Neutrophil (primary cell): ENCODE measurements at regions not wholly inside any gene's neighbourhood (a gene's known extent, or its start where the extent isn't known, plus 50 kb on each side); places are given as distances from the start of the nearest gene placed in this dataset.

ENCODE experiments used
- H3K27ac ChIP-seq: fragments of 200-600 bp; sonication (generic); 2 replicates; pipeline ENCODE4 v1.5.1; 2016; ENCODE audit warnings: mild to moderate bottlenecking, moderate library complexity
- H3K27me3 ChIP-seq: fragments of 200-600 bp; sonication (generic); 2 replicates; pipeline ENCODE4 v1.6.0; 2016; ENCODE audit warnings: mild to moderate bottlenecking
- H3K36me3 ChIP-seq: fragments of 200-600 bp; sonication (generic); 2 replicates; pipeline ENCODE4 v1.5.1; 2017
- H3K4me1 ChIP-seq, 2 experiments: fragments of 200-600 bp in 1 of 2; sonication (generic) in 1 of 2; 1 replicate in 1 of 2; 2 replicates in 1 of 2; pipeline versions ENCODE4 v1.5.1 to v1.6.1; 2013 to 2016; ENCODE audit warnings: low read depth in 1 of 2, low read length in 1 of 2, mild to moderate bottlenecking in 1 of 2, moderate library complexity in 1 of 2; ENCODE audit not compliant: control insufficient read depth in 1 of 2, insufficient read depth in 1 of 2
- H3K4me3 ChIP-seq, 2 experiments: fragments of 200-600 bp in 1 of 2; sonication (generic) in 1 of 2; 1 replicate in 1 of 2; 2 replicates in 1 of 2; pipeline ENCODE4 v1.5.1; 2013 to 2016; ENCODE audit warnings: low read depth in 1 of 2, low read length in 1 of 2, mild to moderate bottlenecking in 1 of 2, moderate library complexity in 1 of 2
- H3K9me3 ChIP-seq: fragments of 200-600 bp; sonication (generic); 2 replicates; pipeline ENCODE4 v1.5.1; 2016
- TF ChIP-seq, protein P1 (sequence below): fragments of 200-600 bp; sonication (generic); IDR thresholded peaks from 2 replicates; pipeline ENCODE4 v1.5.1; 2016; ENCODE audit warnings: antibody characterized with exemption

DNA sequence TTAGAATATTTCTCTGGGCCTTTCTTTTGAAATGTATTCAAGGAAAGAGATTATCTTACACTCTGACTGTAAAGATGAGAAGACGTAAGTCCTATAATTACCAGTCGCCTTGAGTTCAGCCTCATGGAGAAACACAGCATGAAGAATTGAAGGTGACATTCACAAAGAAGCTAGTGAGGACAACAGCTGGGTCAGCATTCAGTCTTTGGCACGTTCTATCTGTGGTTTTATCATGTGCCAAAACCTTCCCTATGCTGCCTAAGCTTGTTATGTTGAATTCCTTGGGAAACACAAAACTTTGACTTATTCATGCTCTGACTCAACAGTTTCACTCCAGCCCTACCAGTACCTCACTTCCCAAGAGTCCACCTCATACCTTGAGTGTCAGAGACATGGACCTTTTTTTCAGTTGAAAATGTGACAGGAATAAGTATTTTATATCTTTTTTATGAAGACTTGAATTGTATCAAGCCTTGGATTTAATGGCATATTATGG, 198.8 kb upstream of the KIRREL3 start:
- no peak overlapping the region for H3K27ac ChIP-seq
- H3K27me3 ChIP-seq: no peaks in the 10 kb centered on the region
- H3K9me3 ChIP-seq: no peaks in the 10 kb centered on the region
- no peaks in the 10 kb centered on the region for H3K4me1 ChIP-seq
- H3K36me3 ChIP-seq: no peaks in the 10 kb centered on the region
- H3K4me3 ChIP-seq: no peak overlapping the region
- TF ChIP-seq, protein P1, sequence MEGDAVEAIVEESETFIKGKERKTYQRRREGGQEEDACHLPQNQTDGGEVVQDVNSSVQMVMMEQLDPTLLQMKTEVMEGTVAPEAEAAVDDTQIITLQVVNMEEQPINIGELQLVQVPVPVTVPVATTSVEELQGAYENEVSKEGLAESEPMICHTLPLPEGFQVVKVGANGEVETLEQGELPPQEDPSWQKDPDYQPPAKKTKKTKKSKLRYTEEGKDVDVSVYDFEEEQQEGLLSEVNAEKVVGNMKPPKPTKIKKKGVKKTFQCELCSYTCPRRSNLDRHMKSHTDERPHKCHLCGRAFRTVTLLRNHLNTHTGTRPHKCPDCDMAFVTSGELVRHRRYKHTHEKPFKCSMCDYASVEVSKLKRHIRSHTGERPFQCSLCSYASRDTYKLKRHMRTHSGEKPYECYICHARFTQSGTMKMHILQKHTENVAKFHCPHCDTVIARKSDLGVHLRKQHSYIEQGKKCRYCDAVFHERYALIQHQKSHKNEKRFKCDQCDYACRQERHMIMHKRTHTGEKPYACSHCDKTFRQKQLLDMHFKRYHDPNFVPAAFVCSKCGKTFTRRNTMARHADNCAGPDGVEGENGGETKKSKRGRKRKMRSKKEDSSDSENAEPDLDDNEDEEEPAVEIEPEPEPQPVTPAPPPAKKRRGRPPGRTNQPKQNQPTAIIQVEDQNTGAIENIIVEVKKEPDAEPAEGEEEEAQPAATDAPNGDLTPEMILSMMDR: no peak

DNA sequence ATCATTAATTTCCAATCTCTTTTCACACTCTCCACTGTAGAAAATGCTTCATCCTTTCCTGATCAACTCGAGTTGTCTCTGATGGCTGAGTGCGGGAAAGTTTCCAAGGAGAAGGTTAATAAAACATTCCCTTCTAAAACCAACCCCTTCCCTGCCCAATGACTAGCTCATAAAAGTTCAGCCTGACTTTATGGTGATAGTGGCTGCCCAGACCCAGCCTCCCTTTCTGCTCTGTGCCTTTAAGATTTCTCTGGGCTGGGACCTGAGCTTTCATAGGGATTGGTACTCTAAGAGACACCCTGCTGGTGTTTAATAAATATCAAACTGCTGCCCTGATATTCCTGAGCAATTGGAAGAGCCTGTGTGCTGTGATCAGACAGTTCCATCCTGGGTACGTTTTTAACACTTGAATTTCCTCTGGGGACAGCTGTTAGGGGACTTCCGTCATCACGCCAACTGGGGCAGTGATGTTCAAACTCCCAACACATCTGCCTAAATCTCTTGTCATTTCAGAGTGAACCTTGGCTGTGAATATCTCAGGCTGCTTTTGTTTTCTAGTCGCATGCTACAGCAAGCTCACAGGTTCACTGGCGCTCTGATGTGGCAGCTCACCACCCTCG, 195.0 kb upstream of the KIRREL3 start:
- TF ChIP-seq, protein P1: no peak
- H3K27me3 ChIP-seq: no peaks in the 10 kb centered on the region
- H3K4me3 ChIP-seq: no peak overlapping the region
- H3K9me3 ChIP-seq: no peaks in the 10 kb centered on the region
- H3K27ac ChIP-seq: no peak overlapping the region
- H3K4me1 ChIP-seq: no peaks in the 10 kb centered on the region
- no peaks in the 10 kb centered on the region for H3K36me3 ChIP-seq

DNA sequence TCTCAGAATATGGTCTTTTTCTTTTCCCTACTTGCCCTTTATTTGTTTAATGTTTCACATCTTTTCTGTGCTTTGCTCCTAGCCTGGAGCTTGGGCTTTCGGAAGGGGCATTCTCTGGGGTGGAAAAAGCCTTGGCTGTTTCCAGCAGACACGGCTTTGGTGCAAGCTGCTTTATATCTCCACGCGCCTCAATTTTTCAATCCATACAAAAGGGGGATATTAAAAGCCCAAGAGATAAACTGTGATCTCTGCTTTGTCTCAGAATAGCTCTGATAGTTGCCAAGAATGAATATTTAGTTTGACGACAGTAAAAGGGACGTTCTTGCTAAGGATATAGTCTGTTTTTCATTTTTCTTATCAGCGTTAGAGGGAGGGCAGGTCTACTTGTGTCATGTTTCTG, 194.0 kb upstream of the KIRREL3 start:
- H3K4me3 ChIP-seq: no peak overlapping the region
- no peaks in the 10 kb centered on the region for H3K9me3 ChIP-seq
- H3K36me3 ChIP-seq: no peaks in the 10 kb centered on the region
- H3K27me3 ChIP-seq: no peaks in the 10 kb centered on the region
- no peaks in the 10 kb centered on the region for H3K4me1 ChIP-seq
- TF ChIP-seq, protein P1: no peak
- no peak overlapping the region for H3K27ac ChIP-seq

DNA sequence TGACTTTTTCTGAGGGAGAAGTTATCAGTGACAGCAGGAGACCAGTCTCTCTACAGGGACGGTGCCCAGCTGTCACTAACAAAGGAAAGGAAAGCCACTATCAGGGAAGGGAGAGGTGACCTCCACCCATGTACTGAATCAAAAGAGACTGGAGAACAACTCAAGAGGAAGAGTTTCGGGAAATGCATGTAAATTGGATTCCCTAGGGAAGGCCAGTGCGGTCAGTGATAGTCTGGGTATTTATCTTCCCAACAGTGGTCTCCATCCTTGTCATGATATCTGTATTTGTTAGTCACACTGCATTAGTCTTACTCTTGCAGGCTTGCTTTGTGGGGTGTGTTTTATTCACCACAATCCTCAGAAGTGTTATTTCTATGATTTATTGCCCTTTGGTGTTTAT, 193.4 kb upstream of the KIRREL3 start:
- Histone ChIP-seq H3K9me3 (no peaks in the 10 kb centered on the region), H3K27ac (no peak overlapping the region), H3K36me3 (no peaks in the 10 kb centered on the region), H3K27me3 (no peaks in the 10 kb centered on the region), H3K4me1 (no peaks in the 10 kb centered on the region), H3K4me3 (no peak overlapping the region)
- TF ChIP-seq, protein P1: no peak

DNA sequence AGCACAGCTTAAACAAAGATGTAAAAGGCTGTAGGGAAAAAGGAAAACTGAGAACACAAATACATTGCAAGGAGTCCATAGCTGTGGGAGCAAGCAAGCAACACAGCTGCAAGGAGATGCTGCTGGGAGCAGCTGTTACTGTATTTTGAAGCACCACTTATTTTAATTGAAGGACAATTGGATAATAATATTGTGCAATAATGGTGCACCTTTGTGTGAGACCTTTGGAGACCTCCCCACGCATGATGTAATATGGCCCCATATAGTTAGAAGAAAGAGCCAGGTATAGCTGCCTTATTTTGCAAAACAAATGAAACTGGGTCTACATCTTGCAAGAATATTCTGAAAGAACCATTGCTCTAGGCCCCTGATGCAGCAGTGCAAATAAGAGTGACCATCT, 191.1 kb upstream of the KIRREL3 start:
- TF ChIP-seq, protein P1: no peak
- Histone ChIP-seq H3K4me1 (no peaks in the 10 kb centered on the region), H3K4me3 (no peak overlapping the region), H3K9me3 (no peaks in the 10 kb centered on the region), H3K27me3 (no peaks in the 10 kb centered on the region), H3K27ac (no peak overlapping the region), H3K36me3 (no peaks in the 10 kb centered on the region)
